HG02970 (cell line): ENCODE measurements at regions not wholly inside any gene's neighbourhood (a gene's known extent, or its start where the extent isn't known, plus 50 kb on each side); places are given as distances from the start of the nearest gene placed in this dataset.
"Not testable (repeated sequence)": the region's sequence is repeated elsewhere in the genome, so short reads cannot be mapped to it uniquely, and the experiment has no call there.

ENCODE experiments used
- ATAC-seq: cut with Tn5 transposase; IDR thresholded peaks from one replicate; pipeline ENCODE4 v1.9.1; 2021; ENCODE audit warnings: mild to moderate bottlenecking, moderate library complexity, moderate number of reproducible peaks; ENCODE audit not compliant: unreplicated experiment, low FRiP score

DNA sequence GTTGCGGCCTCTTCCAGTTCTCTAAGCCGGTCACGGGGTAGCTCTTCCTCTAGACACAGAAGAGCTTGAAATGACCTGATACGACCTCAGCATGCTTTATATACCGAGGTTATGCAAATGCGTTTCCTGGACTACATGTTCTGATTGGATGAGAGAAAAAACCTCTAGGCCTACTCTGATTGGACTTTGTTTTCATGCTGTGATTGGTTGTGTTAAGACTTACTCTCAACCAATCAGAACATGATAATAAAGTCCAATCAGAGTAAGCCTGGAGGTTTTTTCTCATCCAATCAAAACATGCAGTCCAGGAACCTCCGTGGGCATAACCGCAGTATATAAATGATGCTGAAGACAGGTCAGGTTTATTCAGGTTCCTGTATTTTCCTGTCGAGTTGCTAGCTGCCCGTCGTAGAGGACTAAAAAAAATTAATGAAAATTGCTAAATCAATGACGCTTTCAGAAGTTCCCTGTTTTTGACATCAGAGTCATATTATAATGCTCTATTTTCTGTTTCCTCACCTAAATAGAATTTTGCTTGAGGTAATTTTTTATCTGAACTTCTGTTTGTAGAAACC, 177.4 kb downstream of the POTEB3 start:
- ATAC-seq, result no peak

GRCh38 chr15:21261965-21262850, 178.1 kb downstream of the POTEB3 start:
- no peak for ATAC-seq

DNA sequence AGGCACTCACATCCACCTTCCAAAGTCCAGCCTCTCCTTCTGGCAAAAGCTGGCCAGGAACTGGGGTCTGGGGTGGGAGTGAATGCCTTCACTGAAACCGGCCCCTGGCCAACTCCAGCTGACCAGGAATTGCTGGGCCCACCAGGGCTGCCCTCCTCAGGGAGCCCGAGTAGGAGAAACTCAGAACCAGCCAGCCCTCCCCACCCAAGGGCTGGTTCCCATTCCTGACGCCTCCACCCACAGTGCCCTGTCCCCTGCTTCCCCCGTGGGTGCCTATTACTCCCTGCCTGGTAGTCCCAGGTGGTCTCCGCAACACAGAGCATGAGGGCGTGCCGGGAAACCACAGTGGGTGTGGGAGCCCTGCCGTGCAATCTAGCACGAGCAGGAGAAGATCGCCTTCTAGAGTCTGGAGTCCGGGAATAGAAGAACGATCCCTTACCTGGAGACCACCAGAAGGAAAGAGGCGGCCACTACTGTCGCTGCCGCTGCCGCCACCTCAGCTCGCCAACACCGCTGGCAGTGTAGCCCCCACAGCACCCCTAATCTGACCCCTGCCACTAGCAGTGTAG, 178.8 kb downstream of the POTEB3 start:
- no peak for ATAC-seq

GRCh38 chr15:21260966-21261395, 179.3 kb downstream of the POTEB3 start:
- no peak for ATAC-seq

- ATAC-seq, result not testable (repeated sequence)
Observed at GRCh38 chr15:21258635-21259034, 181.7 kb downstream of the POTEB3 start.

GRCh38 chr15:21249508-21250019, 190.7 kb downstream of the POTEB3 start:
- ATAC-seq, result not testable (repeated sequence)
